ENCODE measurements at regions not wholly inside any gene's neighbourhood (a gene's known extent, or its start where the extent isn't known, plus 50 kb on each side); places are given as distances from the start of the nearest gene placed in this dataset.

- Histone ChIP-seq H3T11ph (ENCODE audit: low read length) (no peak overlapping the region), H2BK120ac (ENCODE audit: low read depth, low read length, poor library complexity, severe bottlenecking) (no peak overlapping the region), H4K5ac (ENCODE audit: insufficient read length, low read depth, low read length) (no peak overlapping the region), H3K4me1 (ENCODE audit: insufficient read depth, low read length) (no peaks in the 10 kb centered on the region), H3K23ac (ENCODE audit: insufficient read length, low read depth, low read length) (no peak overlapping the region), H3K79me2 (ENCODE audit: insufficient read depth, low read length) (no peaks in the 10 kb centered on the region), H4K91ac (ENCODE audit: insufficient read length, low read depth, low read length) (no peak overlapping the region), H3K14ac (ENCODE audit: insufficient read depth, low read length) (no peak overlapping the region), H2BK15ac (ENCODE audit: low read depth, low read length) (no peak overlapping the region), H3K18ac (ENCODE audit: insufficient read length, low read depth, low read length) (no peak overlapping the region), H3K9ac (ENCODE audit: extremely low read depth, insufficient read length, low read length) (no peak overlapping the region), H2AFZ (ENCODE audit: low read length) (no peak overlapping the region), H2BK5ac (ENCODE audit: insufficient read length, low read length) (no peak overlapping the region), H3K4ac (ENCODE audit: low read depth, low read length) (no peak overlapping the region), H3K27ac (ENCODE audit: insufficient read length, low read depth, low read length) (no peak overlapping the region), H3K9me3 (ENCODE audit: control insufficient read depth, low read depth, low read length) (no peaks in the 10 kb centered on the region), H3K27me3 (ENCODE audit: insufficient read depth, low read length) (no peaks in the 10 kb centered on the region), H2BK20ac (ENCODE audit: low read depth, low read length, poor library complexity, severe bottlenecking) (no peak overlapping the region), H4K8ac (replicated peaks; ENCODE audit: insufficient read length, low read depth, low read length) (no peak overlapping the region), H2AK5ac (ENCODE audit: insufficient read length, low read length) (no peak overlapping the region), H3K23me2 (ENCODE audit: insufficient read length, low read depth, low read length, poor library complexity, severe bottlenecking) (no peaks in the 10 kb centered on the region), H2BK12ac (ENCODE audit: insufficient read length, low read depth, low read length) (no peak overlapping the region), H3K4me2 (ENCODE audit: insufficient read depth, insufficient read length, low read length) (no peak overlapping the region), H4K20me1 (ENCODE audit: control insufficient read depth, insufficient read depth, insufficient read length) (no peaks in the 10 kb centered on the region), H3K56ac (ENCODE audit: insufficient read length, low read depth, low read length) (no peak overlapping the region), H3K79me1 (ENCODE audit: insufficient read depth, low read depth, low read length, poor library complexity, severe bottlenecking) (no peaks in the 10 kb centered on the region)
- Mint-ChIP-seq H3K27ac (no peak overlapping the region), H3K27me3 (ENCODE audit: low read depth) (peaks cover 3% of the 10 kb centered on the region; the same call in 1 of the 2 replicates), H3K4me1 (peaks cover under 1 to 1% of the 10 kb centered on the region in 2 experiments), H3K4me3 (no peak overlapping the region), H3K9me3 (peaks cover 2 to 4% of the 10 kb centered on the region in 2 experiments; a peak in 1 of 5 replicates), H3K36me3 (ENCODE audit: insufficient read depth in 1 of 3, low read depth in 3 of 3) (no peaks in the 10 kb centered on the region)
- DNase-seq: no peak
- no CpG with 5 or more reads among the region's 3 CpGs for WGBS (ENCODE audit: extremely low coverage, insufficient read length, low lambda C conversion rate)
- TF ChIP-seq CTCF (conservative IDR thresholded peaks at IDR 0.05): peak; percentile 77
These were observed 126.9 kb upstream of the GPRIN3 start for GRCh38 chr4:89434364-89434988.

Data from H9 (cell line).